ENCODE measurements at regions not wholly inside any gene's neighbourhood (a gene's known extent, or its start where the extent isn't known, plus 50 kb on each side); places are given as distances from the start of the nearest gene placed in this dataset.
"Not testable (repeated sequence)": the region's sequence is repeated elsewhere in the genome, so short reads cannot be mapped to it uniquely, and the experiment has no call there.

GRCh38 chr9:38331141-38331540 is 61.4 kb upstream of the ALDH1B1 start:
- Histone ChIP-seq H3K27me3 (ENCODE audit: control insufficient read depth, insufficient read depth, low read length) (peaks cover 4% of the 10 kb centered on the region), H3K4me1 (ENCODE audit: control insufficient read depth, insufficient read depth, low read length) (no peaks in the 10 kb centered on the region), H3K4me3 (ENCODE audit: low read length) (no peak overlapping the region), H3K36me3 (ENCODE audit: control insufficient read depth, insufficient read depth, low read length) (no peaks in the 10 kb centered on the region), H3K9me3 (ENCODE audit: control insufficient read depth, insufficient read depth, low read length) (no peaks in the 10 kb centered on the region), H3K27ac (ENCODE audit: low read length) (no peak overlapping the region)
- no peak for DNase-seq
- Mint-ChIP-seq H3K9me3 (no peaks in the 10 kb centered on the region), H3K36me3 (no peaks in the 10 kb centered on the region), H3K27me3 (ENCODE audit: low read depth in 2 of 2) (peaks cover 15 to 41% of the 10 kb centered on the region in 2 donors), H3K4me1 (no peaks in the 10 kb centered on the region), H3K4me3 (no peak overlapping the region), H3K27ac (no peak overlapping the region)
- no peak for ATAC-seq
- TF ChIP-seq CTCF (IDR thresholded peaks at IDR 0.05) = no peak
- intact Hi-C loops (cut with micrococcal nuclease) = no loop called here
- 93% methylated on average over 8 of the region's 8 CpGs for WGBS (ENCODE audit: insufficient coverage)

GRCh38 chr9:38329968-38330367 is 62.5 kb upstream of the ALDH1B1 start:
- ATAC-seq (no peak), DNase-seq (no peak)
- no peaks in the 10 kb centered on the region for H3K9me3 ChIP-seq (ENCODE audit: control insufficient read depth, insufficient read depth, low read length)
- no peak overlapping the region for H3K27ac ChIP-seq (ENCODE audit: low read length)
- intact Hi-C loops (cut with micrococcal nuclease) = no loop called here
- TF ChIP-seq CTCF (IDR thresholded peaks at IDR 0.05) = no peak
- WGBS (ENCODE audit: insufficient coverage) = 91% methylated on average over 11 of the region's 11 CpGs
- H3K4me3 ChIP-seq (ENCODE audit: low read length) = no peak overlapping the region
- H3K36me3 ChIP-seq (ENCODE audit: control insufficient read depth, insufficient read depth, low read length) = no peaks in the 10 kb centered on the region
- H3K27me3 ChIP-seq (ENCODE audit: control insufficient read depth, insufficient read depth, low read length) = no peaks in the 10 kb centered on the region
- Mint-ChIP-seq H3K27me3 (ENCODE audit: low read depth in 2 of 2) (peaks cover 9 to 29% of the 10 kb centered on the region in 2 donors), H3K27ac (no peak overlapping the region), H3K36me3 (no peaks in the 10 kb centered on the region), H3K4me3 (no peak overlapping the region), H3K9me3 (no peaks in the 10 kb centered on the region), H3K4me1 (no peaks in the 10 kb centered on the region)
- no peaks in the 10 kb centered on the region for H3K4me1 ChIP-seq (ENCODE audit: control insufficient read depth, insufficient read depth, low read length)

GRCh38 chr9:38328765-38329164 is 63.7 kb upstream of the ALDH1B1 start:
- Mint-ChIP-seq H3K27me3 (ENCODE audit: low read depth in 2 of 2) (peaks cover 9 to 24% of the 10 kb centered on the region in 2 donors), H3K4me3 (no peak overlapping the region), H3K4me1 (no peaks in the 10 kb centered on the region), H3K9me3 (no peaks in the 10 kb centered on the region), H3K36me3 (no peaks in the 10 kb centered on the region), H3K27ac (no peak overlapping the region)
- DNase-seq (no peak), ATAC-seq (no peak)
- no peaks in the 10 kb centered on the region for H3K4me1 ChIP-seq (ENCODE audit: control insufficient read depth, insufficient read depth, low read length)
- 60% methylated on average over 1 of the region's 1 CpG for WGBS (ENCODE audit: insufficient coverage)
- no peaks in the 10 kb centered on the region for H3K9me3 ChIP-seq (ENCODE audit: control insufficient read depth, insufficient read depth, low read length)
- TF ChIP-seq CTCF (IDR thresholded peaks at IDR 0.05) = no peak
- intact Hi-C loops (cut with micrococcal nuclease) = no loop called here
- H3K27ac ChIP-seq (ENCODE audit: low read length) = no peak overlapping the region
- no peak overlapping the region for H3K4me3 ChIP-seq (ENCODE audit: low read length)
- no peaks in the 10 kb centered on the region for H3K36me3 ChIP-seq (ENCODE audit: control insufficient read depth, insufficient read depth, low read length)
- H3K27me3 ChIP-seq (ENCODE audit: control insufficient read depth, insufficient read depth, low read length) = no peaks in the 10 kb centered on the region

- ATAC-seq = no peak
- H3K4me1 ChIP-seq (ENCODE audit: control insufficient read depth, insufficient read depth, low read length) = no peaks in the 10 kb centered on the region
- no peaks in the 10 kb centered on the region for H3K36me3 Mint-ChIP-seq
- H3K27me3 ChIP-seq (ENCODE audit: control insufficient read depth, insufficient read depth, low read length) = no peaks in the 10 kb centered on the region
- no peaks in the 10 kb centered on the region for H3K4me1 Mint-ChIP-seq
- WGBS (ENCODE audit: insufficient coverage) = 98% methylated on average over 4 of the region's 4 CpGs
- H3K36me3 ChIP-seq (ENCODE audit: control insufficient read depth, insufficient read depth, low read length) = no peaks in the 10 kb centered on the region
- peaks cover 8 to 47% of the 10 kb centered on the region in 2 donors for H3K27me3 Mint-ChIP-seq (ENCODE audit: low read depth in 2 of 2)
- H3K27ac ChIP-seq (ENCODE audit: low read length) = no peak overlapping the region
- H3K9me3 Mint-ChIP-seq = no peaks in the 10 kb centered on the region
- no peak for TF ChIP-seq CTCF (IDR thresholded peaks at IDR 0.05)
- no peak overlapping the region for H3K4me3 ChIP-seq (ENCODE audit: low read length)
- no peaks in the 10 kb centered on the region for H3K9me3 ChIP-seq (ENCODE audit: control insufficient read depth, insufficient read depth, low read length)
- H3K27ac Mint-ChIP-seq = no peak overlapping the region
- H3K4me3 Mint-ChIP-seq = no peak overlapping the region
- DNase-seq = no peak
- intact Hi-C loops (cut with micrococcal nuclease) = no loop called here
These were observed 66.4 kb upstream of the ALDH1B1 start for GRCh38 chr9:38326122-38326521.

- intact Hi-C loops (cut with micrococcal nuclease); H3K27me3 ChIP-seq (ENCODE audit: control insufficient read depth, insufficient read depth, low read length); H3K27ac ChIP-seq (ENCODE audit: low read length); H3K4me1 Mint-ChIP-seq; H3K9me3 Mint-ChIP-seq; H3K36me3 ChIP-seq (ENCODE audit: control insufficient read depth, insufficient read depth, low read length); H3K36me3 Mint-ChIP-seq; DNase-seq; H3K4me3 ChIP-seq (ENCODE audit: low read length); H3K4me1 ChIP-seq (ENCODE audit: control insufficient read depth, insufficient read depth, low read length); ATAC-seq; H3K27ac Mint-ChIP-seq; H3K9me3 ChIP-seq (ENCODE audit: control insufficient read depth, insufficient read depth, low read length); H3K4me3 Mint-ChIP-seq: not testable (repeated sequence)
- 96% methylated on average over 19 of the region's 27 CpGs for WGBS (ENCODE audit: insufficient coverage)
- H3K27me3 Mint-ChIP-seq (ENCODE audit: low read depth in 2 of 2) = peaks cover 8 to 51% of the 10 kb centered on the region in 2 donors
These were observed 68.3 kb upstream of the ALDH1B1 start for GRCh38 chr9:38324213-38324612.
